ENCODE measurements at regions not wholly inside any gene's neighbourhood (a gene's known extent, or its start where the extent isn't known, plus 50 kb on each side); places are given as distances from the start of the nearest gene placed in this dataset.
"Not testable (repeated sequence)": the region's sequence is repeated elsewhere in the genome, so short reads cannot be mapped to it uniquely, and the experiment has no call there.

DNA sequence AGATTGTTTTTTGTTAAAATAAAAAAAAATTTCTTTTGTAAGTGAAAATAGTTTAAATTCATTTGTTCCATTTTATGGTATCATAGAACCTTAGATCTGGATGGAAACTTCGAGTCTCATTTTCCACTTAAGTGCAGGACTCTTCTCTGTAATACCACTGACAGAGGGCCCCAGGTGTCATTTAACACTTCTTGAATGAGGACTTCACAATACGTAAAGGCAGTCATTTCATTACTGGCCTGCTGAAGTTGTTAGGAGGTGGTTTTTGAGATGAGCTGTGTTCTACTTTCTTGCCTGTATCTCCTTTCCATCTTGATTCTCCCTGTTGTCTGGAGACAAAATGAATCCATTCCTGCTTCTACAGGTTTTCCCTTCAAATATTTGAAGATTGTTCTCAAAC is 455.3 kb downstream of the DMRT2 start:
- no peak for DNase-seq

DNA sequence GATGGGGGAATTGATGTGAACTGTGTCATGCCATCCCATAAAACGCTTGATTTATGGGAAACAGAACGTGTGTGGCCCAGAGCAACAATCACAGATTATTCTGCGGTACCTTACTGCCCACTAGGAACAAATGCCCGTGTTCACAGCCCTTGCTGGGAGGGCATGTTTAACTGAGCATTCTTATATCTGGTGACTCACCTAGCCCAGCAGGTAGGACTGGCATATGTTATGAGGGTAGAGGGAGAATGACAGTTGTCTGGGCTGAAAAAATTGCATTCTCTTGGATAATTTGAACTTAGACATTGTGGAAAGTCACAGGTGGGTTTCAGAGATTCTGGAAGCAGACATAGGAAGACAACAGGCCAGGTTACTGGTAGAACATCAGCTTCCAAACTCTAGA is 460.6 kb downstream of the DMRT2 start:
- DNase-seq, result no peak

DNA sequence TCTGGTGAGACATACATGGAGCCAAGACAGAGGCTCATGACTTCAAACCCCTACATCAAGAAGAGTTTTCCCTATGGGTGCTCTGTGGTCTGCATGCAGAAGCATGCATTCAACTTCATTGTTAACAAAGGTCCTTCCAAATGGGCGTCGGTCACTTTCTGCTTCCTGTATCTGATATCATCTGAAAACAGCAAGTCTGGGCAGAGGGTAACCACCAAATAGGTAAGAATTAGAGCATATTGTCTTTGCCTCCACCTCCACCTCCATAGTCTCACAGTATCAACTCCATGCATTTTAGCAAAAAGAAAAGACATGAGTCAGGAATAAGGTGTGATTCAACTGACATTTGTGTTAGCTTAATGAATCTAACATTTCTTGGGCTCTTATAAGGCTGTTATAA is 462.9 kb downstream of the DMRT2 start:
- no peak for DNase-seq

DNA sequence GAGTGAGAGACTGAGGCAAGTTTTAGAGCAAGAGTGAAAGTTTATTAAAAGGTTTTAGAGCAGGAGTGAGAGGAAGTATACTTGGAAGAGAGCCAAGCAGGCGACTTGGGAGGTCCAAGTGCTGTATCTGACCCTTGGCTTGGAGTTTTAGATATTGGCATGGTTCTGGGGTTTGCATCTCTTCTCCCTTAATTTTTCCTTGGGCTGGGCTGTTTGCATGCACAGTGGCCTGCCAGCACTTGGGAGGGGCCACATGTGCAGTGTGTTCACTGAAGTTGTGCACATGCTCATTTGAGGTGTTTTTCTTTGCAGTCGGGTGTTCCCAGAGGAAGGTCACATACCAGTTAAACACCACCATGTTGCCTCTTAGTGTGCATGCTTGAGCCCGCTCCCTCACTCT is 464.1 kb downstream of the DMRT2 start:
- no peak for DNase-seq

DNA sequence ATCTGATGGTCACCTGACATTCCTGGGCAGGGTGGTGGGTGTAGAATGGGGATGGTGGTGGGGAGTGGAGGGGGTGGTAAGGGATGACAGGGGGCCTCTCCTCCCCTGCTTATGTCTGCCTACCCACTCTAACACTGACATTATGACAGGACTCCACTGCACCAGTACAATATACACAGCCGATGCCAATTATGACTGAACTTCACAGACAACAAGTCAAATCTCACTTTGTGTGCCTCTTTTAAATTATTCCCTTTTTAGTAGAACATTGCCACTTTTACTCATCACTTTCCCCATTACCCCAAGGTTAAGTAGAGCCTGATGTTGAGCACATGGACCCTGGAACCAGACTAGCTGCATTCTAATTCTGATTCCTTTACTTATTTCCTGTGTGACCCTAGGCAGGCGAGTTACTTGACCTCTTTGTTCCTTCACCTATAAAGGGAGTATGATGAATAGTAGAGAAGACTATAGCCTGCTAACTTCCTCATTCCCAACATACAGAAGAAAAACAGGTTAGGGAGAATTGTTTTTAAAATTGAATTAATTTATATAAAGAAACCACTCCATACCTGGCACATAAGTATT is 464.7 kb downstream of the DMRT2 start:
- DNase-seq, result no peak

DNA sequence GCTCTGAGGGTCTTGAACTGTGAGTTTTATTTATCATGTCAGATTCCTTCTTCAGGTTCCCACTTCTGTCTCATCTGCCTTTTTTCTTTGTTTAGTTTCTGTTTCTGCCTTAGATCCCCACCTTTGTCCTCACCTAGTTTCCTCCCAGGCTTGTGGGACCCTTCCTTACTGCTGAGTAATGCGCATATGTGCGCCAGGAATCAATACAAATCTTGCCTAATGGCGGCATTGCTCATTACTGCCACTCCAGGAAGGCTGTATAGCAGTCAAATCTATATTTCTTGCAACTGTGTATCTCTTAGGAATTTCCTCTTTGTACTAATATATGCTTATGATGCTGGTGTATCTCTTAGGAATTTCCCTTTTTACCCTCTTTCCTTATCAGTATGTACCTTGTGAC is 465.4 kb downstream of the DMRT2 start:
- DNase-seq, result no peak

DNA sequence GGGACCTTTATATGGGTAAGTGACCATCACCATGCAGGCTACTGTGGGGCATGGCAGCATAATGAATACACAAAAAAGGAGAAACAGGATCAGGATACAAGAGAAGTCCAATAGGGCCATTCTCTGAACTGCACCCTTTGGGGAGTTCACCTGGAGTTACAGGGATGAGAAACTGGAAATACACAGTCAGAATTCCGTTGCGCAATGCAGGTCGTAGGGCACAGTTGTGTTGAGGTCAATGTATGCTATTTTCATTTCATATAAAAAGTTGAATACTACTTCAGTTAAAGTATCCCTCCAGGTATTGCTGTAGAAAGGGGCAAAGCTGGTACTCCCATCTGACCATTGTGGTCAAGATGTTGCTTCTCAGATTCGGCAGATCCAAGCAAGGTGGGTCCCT is 471.4 kb downstream of the DMRT2 start:
- DNase-seq, result no peak

DNA sequence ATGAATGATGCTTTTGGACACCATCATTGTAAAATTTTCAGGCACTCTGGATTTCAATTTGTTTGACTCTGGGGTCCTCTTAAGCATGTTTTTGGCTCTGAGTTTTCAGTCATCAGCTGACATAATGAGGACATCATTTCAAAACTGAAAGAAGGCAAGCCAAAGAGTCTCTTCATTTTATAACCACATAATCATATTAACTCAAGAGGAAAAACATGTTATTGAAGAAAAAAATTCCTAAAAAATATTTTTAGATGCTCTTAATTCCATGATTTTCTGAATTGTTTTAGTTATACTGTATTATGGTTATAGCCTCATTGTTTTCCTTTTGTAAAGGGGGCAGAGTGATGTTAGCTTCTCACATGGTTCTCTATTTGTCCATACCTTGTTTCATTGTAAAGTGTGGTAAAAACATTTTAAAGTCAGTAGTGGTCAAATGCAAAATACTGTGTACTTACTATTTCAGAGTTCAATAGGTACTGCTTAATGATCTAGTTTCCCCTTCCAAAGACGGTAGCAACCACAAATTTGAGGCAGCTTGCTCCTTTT is 472.1 kb downstream of the DMRT2 start:
- no peak for DNase-seq

DNA sequence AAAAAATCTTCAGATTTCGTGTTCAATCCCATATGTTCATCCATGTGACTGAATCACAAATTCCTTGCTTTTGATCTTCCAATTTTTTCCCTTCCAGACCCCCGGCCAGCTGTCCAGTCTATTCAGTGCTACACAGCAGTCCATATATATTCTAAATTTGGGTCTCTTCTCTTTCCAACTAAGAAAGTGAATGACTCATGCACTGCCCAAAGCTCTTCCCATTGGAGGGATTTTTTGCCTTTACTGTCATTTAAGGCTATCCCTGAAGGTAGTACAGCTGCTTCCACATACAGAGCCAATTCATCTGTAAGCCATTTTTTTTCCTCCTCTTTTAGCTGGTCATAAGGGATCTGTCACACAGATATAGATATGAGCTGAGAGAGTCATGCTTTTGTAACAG is 478.3 kb downstream of the DMRT2 start:
- no peak for DNase-seq

DNA sequence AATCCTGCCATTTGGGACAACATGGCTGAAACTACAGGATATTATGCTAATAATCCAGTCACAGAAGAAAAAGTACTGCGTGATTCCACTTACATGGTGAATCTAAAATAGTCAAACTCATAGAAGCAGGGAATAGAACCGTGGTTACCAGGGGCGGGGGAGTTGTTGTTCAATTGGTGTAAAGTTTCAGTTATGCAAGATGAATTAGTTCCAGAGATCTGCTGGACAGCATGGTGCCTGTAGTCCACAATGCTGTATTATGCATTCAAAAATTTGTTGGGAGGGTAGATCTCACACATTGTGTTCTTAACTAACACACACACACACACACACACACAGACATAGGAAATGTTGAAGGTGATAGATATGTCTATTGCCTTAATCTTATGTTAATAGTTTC is 480.5 kb downstream of the DMRT2 start:
- DNase-seq, result no peak

DNA sequence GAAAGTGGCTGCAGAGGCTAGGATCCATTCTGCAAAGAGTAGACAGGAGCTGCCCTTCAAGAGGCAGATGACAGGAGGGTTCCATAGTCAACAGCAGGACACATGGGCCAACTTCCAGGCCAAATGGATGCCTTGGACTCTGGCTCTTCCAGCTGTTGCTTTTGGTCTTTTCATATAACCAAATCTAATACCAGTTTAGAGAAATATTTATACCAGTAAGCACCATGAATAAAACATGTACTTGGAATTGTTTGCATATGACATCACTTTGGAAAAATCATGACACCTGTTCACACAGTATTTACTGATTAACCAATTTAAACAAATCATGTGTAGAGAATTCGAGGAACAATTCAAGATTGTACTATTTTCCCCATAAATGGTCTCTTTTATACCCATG is 481.3 kb downstream of the DMRT2 start:
- no peak for DNase-seq

DNA sequence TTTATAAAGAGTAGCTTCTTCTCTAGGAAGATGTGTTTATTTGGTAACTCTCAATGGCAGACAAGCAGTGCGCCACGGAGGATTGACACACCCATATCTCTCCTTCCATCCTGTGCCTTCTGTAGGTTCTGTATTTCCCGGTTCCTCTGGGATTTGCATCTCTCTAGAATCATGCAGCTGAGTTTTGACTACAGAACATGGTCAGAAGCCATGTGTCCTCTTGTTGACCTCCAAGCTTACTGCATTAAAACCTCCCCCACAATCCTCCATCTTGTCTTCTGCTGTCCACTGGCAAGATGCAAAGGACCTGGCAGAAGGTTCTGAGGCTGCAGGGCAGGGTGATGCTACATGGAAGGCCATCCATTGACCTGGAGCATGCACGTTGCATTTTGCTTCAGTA is 482.0 kb downstream of the DMRT2 start:
- no peak for DNase-seq

DNA sequence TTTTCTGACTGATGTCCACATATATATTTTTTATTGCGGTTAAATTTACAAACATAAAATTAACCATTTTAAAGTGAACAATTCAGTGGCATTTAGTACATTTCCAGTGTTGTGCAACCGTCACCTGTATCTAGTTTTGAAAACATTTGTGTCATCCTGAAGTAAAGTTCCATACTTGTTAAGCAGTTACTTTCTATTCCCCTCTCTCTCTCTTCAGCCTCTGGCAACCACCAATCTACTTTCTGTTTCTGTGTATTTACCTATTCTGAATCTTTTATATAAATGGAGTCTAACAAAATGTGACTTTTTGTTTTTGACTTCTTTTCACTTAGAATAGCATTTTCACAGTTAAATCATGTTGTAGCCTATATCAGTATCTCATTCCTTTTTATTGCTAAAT is 480.1 kb upstream of the SMARCA2 start:
- no peak for DNase-seq

DNA sequence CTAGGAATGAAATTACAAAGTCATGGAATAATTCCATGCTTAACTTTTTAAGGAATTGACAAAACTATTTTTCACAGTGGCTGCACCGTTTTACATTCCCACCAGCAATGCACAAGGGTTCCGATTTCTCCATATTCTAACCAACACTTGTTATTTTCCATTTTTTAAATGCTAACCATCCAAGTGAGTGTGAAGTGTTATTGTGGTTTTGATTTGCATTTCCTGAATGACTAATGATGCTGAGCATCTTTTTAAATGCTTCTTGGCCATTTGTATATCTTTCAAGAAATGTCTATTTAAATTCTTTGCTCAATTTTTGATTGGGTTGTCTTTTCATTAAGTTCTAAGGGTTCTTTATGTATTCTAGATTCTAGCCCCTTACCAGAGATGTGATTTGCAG is 479.5 kb upstream of the SMARCA2 start:
- DNase-seq, result no peak

DNA sequence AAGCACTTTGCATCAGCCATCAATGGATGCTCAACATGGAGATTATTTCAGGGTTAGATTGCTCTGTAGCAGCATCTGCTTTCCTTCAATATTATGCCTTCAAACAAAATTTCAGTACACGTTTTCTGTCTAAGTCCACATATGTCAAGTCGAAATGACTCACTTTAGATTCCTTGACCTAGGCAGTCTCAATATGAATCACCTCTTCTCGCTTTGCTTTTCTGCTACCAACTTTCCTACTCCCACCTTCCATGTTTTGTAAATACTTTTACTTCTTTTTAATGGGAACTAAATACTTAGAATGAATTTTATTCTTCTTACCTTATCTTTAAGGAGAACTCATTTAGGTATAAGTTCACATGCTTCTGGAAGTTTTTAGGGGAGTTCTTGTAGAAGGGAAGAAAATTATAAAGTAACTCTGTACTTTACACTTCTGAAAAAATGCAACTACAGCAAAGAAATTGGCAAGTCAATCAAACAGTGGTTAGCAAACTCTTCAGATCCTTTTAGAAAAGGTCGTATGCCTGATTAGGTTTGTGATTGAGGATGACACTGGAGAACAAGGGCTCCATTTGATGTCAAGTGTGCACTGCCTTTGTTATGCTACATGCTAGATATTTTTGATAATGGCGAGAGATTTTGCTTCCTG is 478.5 kb upstream of the SMARCA2 start:
- no peak for DNase-seq

DNA sequence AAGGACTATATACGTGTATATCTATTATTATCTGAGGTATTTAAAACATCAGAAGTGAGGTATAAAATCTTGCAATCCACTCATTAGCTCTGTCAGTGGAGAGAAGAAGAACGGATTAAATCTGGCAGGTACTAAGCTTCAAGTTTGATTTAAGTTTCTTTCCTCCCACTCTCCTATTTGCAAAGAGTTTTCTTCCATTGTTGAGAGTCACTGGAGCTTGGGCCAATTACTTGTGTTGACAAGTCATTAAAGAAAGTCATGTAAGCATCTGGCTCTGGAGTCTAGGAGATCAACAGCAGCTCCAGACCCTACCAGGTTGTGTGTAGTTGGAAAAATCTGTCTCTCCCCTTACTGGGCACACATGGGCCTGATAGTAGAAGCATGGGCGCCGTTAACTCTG is 476.8 kb upstream of the SMARCA2 start:
- no peak for DNase-seq

DNA sequence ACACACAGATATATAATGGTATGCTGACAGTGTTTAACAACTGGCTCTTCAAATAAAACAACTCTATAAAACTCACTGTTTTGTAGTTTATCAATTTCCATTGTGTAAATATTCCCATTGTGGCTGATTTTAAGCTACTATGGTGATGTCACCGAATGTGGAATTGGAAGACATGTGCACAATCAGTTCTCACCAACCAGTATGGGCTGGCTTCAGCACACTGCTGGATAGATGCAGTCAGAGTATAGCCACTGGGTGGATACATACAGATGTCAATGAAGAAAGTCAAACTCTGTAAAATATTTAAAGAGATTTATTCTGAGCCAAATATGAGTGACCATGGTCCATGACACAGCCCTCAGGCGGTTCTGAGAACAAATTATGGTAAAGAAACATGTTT is 475.9 kb upstream of the SMARCA2 start:
- no peak for DNase-seq

DNA sequence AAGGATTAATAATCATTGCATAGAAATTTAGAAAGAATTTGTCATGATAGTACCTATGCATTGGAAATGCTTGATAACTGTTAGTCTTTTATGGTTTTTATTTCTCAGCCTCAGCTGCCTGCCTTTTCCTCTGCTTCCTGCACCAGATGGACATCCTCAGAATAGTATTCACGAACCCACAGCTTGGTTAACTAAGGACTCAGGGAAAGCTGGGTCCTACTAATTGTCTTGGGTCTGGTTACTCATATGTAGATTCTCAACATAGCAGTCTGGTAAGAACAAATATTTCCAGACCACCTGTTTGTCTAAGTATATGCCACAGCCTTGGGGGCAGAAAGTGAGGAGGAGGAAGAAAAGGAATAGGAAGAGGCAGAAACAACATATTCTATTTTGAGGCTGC is 464.5 kb upstream of the SMARCA2 start:
- no peak for DNase-seq

DNA sequence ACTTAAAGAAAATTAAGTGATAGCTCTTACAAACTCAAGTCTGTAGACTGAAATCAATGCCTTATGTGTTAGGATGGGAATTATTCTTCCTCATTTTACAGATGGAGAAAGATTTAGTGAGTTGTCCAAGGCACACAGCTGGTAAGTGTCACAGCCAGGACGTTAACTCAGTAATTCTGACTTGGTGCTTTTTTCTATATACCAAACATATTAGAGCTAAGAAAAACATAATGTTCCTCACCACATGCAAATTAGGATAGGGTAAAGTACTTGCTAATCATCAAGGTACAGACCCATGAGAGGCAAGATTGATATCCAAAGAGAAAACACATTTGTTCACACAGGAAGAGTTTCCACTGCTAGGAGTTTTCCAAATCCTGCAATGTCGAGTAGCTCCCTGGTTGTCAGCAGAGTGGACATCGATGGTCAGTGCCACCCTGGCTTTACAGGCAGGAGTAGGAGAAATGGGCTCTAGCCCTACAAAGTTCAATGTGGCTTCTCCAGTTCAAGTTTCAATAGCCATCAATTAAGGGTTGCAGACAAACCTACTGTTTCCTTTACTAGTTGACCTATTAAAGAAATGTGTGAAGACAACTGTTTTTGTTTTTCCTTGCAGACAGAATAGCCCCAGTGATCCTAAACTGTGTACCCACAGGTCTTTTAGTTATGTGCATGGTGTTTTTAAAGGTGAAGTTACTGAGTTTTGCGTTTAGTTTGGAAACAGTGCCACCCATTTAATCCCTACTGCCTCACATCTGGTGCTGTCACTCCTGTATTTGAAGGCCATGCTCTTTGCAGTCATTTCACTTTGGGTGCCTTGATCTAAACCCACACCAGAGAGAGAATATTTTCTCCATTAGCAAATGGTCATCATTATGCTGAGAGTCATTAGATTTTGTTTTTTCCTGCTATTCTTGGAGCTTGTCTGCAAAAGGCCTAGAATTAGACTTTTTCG is 460.8 kb upstream of the SMARCA2 start:
- no peak for DNase-seq

DNA sequence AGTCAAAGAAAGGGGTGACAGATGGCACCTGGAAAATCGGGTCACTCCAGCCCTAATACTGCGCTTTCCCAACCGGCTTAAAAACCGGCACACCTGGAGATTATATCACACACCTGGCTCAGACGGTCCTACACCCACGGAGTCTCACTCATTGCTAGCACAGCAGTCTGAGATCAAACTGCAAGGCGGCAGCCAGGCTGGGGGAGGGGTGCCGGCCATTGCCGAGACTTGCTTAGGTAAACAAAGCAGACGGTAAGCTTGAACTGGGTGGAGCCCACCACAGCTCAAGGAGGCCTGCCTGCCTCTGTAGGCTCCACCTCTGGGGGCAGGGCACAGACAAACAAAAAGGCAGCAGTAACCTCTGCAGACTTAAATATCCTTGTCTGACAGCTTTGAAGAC is 456.5 kb upstream of the SMARCA2 start:
- not testable (repeated sequence) for DNase-seq

DNA sequence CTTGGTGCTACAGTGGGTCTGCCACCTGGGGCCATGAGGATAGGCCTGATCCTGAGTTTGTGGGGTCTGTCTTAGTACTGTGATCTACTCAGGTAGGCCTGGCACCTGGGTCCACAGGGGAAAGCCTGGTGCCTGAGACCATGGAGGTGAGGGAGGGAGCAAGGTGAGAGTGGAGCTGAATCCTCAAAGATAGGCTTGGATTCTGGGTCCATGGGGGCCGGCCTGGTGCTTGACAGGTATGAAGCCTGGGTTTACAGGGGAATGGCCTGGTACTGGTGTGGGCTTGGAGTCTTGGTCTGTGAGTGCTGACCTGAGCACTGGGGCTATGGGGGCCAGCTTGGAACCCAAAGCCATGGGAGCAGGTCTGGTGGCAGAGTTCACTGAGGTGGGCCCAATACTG is 439.2 kb upstream of the SMARCA2 start:
- DNase-seq, result no peak

DNA sequence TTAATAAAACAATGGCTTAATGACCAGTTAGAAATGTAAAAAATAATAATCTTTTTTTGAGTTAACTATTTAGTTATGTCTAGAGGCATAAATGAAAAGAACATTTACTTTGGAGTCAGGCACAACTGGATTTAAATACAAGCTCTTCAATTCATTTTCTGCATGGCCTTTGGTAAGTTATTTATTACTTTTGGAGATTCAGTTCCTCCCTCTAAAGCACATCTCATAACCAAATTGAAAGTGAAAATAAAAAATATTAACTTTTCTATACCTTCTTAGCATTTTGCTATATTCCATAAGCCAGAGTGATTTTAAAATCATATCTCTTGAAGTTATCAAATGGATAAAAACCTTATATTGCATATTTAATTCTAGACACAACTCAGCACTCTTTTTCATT is 434.9 kb upstream of the SMARCA2 start:
- DNase-seq, result no peak

DNA sequence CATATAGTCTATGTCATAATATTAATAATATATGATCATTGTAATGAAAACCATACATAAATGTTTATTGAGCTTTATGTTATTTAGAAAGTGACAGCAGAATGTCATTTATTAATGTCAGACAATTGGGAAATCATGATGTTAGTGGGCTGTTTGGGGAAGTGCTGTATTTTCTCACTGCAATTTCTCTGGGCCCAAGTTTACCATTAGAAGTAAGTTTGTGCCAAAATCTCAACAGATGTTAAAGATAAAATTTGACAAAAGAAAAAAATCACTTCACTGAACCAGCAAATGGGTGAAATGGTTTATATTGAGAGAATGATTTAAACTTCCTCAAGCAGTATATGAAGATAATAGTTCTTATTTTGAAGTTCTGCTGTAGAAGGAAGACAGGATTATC is 433.2 kb upstream of the SMARCA2 start:
- DNase-seq, result no peak

DNA sequence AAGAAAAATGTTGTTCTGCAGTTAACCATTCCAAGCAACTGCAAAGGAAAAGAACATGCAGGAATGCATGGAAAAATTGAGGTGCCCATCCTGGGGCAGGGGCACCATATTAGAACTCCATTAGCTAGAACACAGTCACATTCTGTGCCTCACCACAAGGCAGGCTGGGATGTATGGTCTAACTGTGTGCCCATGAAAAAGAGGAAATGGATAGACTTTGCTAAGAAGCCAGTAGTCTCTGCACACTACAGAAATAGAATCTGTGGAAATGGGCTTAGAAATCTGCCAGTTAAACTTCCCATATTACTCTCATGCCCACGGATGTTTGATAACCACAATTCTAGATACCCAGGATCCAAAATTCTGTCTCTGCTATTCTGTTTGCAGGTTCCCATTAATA is 423.8 kb upstream of the SMARCA2 start:
- no peak for DNase-seq

Data from SHP77 (cell line).